NCI-H1930 (cell line): ENCODE measurements at regions not wholly inside any gene's neighbourhood (a gene's known extent, or its start where the extent isn't known, plus 50 kb on each side); places are given as distances from the start of the nearest gene placed in this dataset.

ENCODE experiments used
- DNase-seq, 2 experiments: peaks; one replicate each; lab custom pipeline; 2025; lab: John Stamatoyannopoulos, UW

DNA sequence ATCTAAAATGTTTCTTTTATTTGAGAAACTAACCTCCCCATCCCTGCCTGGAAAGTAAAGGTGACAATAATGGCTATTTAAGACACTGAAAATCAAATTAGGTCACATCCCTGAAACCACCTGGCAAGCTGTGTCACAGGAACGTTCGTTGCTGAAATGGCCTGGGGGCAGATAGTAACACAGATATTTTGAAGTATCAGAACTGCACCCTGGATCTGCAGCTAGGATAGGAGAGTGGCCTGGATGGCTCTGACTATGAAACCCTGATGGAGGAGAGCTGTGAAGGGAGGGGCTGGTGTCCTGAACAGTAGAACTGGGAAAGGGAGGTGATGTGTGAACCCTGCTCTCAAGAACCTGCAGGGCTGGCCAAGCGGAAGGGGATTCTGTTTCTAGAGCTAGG lies 648.3 kb upstream of the CFAP20DC start:
- no peak for DNase-seq

- no peak for DNase-seq
Observed at GRCh38 chr3:59696783-59697182, 647.0 kb upstream of the CFAP20DC start.

- DNase-seq, result no peak
Observed at GRCh38 chr3:59695860-59696259, 646.0 kb upstream of the CFAP20DC start.

- DNase-seq, result no peak
Observed at GRCh38 chr3:59692117-59692516, 642.3 kb upstream of the CFAP20DC start.

DNA sequence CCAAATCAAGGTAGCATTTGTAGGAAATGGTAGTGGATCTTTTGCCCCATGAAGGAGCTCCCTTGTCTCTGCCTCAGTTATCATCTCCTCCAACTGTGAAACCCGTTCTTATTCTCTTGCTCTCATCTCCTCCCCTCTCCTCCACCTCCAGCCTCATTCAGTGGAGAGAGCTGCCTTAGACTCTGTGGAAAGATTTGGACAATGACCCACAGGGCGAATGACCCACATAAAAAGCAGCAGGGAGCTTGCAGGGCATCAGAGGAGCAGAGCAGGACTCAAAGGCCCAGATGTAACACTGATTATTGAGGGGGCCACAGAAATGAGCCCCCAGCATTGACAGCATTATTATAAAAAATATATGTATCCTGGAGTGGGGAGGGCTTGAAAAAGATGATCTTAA lies 641.1 kb upstream of the CFAP20DC start:
- DNase-seq, result no peak

- no peak for DNase-seq
Observed at GRCh38 chr3:59688636-59689035, 638.8 kb upstream of the CFAP20DC start.

- DNase-seq, result no peak
Observed at GRCh38 chr3:59685432-59685831, 635.6 kb upstream of the CFAP20DC start.

GRCh38 chr3:59684766-59685165 lies 634.9 kb upstream of the CFAP20DC start:
- DNase-seq, result no peak

- no peak for DNase-seq
Observed at GRCh38 chr3:59680919-59681318, 631.1 kb upstream of the CFAP20DC start.

- no peak for DNase-seq
Observed at GRCh38 chr3:59677747-59678702, 628.2 kb upstream of the CFAP20DC start.

DNA sequence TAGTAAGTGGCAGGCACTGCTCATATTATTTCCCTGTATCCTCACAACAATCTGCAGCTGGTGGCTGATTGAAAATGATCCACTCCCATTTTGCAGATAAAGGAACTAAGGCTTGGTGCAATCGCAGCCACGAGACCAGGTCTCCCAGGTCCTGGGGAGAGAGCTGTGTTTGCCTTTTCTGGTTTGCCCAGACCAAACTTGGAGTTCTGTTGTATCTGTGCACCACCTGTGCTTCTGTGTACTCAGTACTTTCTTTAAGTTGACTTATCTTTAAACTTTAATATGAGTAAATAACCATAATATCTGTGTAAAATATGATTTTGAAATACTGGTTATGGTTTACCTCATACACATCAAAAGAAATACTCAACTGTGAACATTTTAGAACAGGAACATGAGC lies 625.7 kb upstream of the CFAP20DC start:
- DNase-seq, result no peak

DNA sequence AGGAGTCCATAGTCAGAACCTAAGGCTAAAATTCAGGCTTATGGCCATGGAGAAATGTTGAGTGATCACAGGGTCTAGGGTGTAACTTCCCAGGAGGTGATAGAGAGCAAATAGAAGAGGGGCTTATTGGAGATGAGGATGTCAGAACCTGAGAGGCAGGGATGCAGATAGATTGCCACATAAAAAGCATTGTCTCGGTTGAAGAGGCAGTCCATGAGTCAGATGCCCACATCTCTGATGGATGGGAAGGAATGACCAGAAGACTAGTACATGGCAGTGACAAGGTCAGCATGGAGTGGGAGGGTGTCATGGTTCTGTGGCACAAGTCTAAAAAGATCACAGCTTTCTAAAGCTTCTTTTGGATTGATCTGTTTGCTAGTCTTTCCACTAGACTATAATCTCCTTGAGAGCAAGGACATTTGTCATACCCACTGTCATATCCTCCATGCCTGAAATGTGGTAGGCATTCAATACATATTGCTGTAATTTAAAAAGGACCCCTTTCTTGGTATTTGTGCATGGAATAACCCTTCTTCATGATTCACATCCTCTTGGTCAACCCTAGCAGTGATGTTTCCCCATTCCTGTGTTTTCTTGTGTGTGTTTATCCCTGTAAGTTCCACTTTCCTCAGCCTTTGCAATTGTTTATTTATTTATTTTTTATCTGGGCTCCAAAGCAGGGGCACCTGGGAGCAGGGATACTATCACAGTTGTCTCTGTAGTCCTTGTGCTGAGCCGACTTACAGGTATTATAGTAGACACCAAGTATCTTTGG lies 613.4 kb upstream of the CFAP20DC start:
- no peak for DNase-seq

- DNase-seq, result no peak
Observed at GRCh38 chr3:59660852-59661625, 611.2 kb upstream of the CFAP20DC start.

- no peak for DNase-seq
Observed at GRCh38 chr3:59660376-59660775, 610.6 kb upstream of the CFAP20DC start.

DNA sequence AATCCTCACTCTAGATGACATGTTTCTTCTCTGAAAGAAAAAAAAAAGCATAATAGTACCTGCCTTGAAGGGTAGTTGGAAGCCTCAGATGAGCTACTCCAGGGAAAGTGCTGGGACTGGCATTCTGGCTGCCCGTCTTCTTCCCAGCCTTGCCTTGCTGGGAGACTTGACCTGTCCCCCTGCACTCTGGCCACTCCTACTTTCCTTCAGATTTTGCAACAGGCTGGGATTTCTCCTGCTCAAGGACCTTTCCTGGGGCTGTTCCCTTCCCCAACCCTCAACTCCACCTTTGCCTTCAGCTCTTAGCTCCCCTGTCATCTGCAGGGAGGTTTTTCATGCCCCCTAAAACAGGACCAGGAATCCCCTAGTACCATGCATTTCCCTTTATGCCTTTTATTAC lies 609.9 kb upstream of the CFAP20DC start:
- no peak for DNase-seq

GRCh38 chr3:59658866-59659265 lies 609.0 kb upstream of the CFAP20DC start:
- DNase-seq, result no peak

GRCh38 chr3:59658274-59658673 lies 608.4 kb upstream of the CFAP20DC start:
- DNase-seq, result no peak

GRCh38 chr3:59655418-59656015 lies 605.7 kb upstream of the CFAP20DC start:
- DNase-seq, result no peak

DNA sequence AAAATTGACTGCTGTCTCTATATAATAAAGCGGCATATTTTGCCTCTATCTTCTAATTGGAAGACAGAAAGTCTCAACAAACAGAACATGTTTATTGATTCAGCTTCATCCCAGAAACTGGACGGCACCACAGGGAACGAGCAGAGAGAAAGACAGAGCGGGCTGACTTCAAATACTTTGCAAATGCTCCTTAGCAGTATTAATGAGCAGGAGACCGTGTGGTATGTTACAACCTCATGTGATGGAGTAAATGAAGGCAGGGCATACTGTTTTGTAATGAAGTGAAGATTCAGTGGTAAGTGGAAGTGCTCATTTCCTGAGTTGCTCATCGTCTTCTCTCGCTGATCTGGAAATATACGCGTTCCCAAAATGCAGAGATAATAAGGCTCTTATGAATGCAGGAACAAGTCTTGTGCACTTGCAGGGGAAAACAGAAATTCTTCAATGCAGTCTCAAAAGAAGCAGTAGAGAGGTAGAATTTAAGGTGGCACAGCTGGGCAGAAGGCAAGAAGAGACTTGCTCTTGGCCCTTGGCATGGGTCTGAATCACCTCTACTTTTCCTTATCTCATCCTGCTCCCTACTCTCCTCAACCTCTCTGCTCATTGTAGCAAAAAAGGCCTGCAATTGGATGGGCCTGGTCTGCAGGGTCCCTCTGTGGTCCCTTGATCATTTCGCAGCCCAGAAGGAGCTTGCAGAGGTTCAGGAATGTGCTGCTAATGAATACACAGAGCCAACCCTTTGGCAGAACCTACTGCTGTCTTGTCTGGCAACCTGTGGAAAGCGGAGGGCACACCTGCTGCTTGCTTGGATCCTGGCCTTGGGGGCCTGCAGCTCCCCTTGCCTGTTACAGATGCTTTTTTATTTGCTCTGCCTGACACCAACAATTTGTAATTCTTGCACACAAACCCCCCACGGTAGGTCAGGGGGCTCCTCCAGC lies 604.9 kb upstream of the CFAP20DC start:
- no peak for DNase-seq

- no peak for DNase-seq
Observed at GRCh38 chr3:59654123-59654479, 604.3 kb upstream of the CFAP20DC start.
